ENCODE measurements at regions not wholly inside any gene's neighbourhood (a gene's known extent, or its start where the extent isn't known, plus 50 kb on each side); places are given as distances from the start of the nearest gene placed in this dataset.
A peak's percentile ranks its signal among the peaks of the same experiment; 100 is the strongest.

- Histone ChIP-seq H3K27me3 (ENCODE audit: control insufficient read depth in 1 of 2, insufficient read depth in 2 of 2, low read length in 1 of 2) (no peaks in the 10 kb centered on the region), H3K27ac (ENCODE audit: low read depth in 1 of 2, low read length in 2 of 2) (no peak overlapping the region), H3K9me3 (ENCODE audit: control insufficient read depth, low read length) (no peaks in the 10 kb centered on the region), H3K36me3 (ENCODE audit: control insufficient read depth in 1 of 2, insufficient read depth in 2 of 2, low read length in 1 of 2) (no peaks in the 10 kb centered on the region), H3K4me1 (ENCODE audit: control insufficient read depth in 1 of 2, insufficient read depth in 2 of 2, low read length in 2 of 2) (no peaks in the 10 kb centered on the region), H3K4me3 (ENCODE audit: low read length in 2 of 2) (no peak overlapping the region)
- no peak for DNase-seq
- intact Hi-C loops (cut with DNase I), result no loop called here
- WGBS, 2 donors, result 2% methylated on average over 5 of the region's 5 CpGs
- no peak for ATAC-seq (ENCODE audit: low FRiP score)
These were observed 288.4 kb downstream of the KLHL4 start for GRCh38 chrX:87805829-87806490.

GRCh38 chrX:87808576-87809243, 291.1 kb downstream of the KLHL4 start:
- DNase-seq (peak in 1 of 2 donors; percentile 63), ATAC-seq (ENCODE audit: low FRiP score) (peak; percentile 15)
- Histone ChIP-seq H3K9me3 (ENCODE audit: control insufficient read depth, low read length) (no peaks in the 10 kb centered on the region), H3K4me1 (ENCODE audit: control insufficient read depth in 1 of 2, insufficient read depth in 2 of 2, low read length in 2 of 2) (no peaks in the 10 kb centered on the region), H3K4me3 (ENCODE audit: low read length in 2 of 2) (no peak overlapping the region), H3K36me3 (ENCODE audit: control insufficient read depth in 1 of 2, insufficient read depth in 2 of 2, low read length in 1 of 2) (no peaks in the 10 kb centered on the region), H3K27ac (ENCODE audit: low read depth in 1 of 2, low read length in 2 of 2) (no peak overlapping the region), H3K27me3 (ENCODE audit: control insufficient read depth in 1 of 2, insufficient read depth in 2 of 2, low read length in 1 of 2) (no peaks in the 10 kb centered on the region)
- WGBS, 2 donors, result 88 to 98% methylated on average over 27 to 35 of the region's 35 CpGs
- intact Hi-C loops (cut with DNase I), result no loop called here

- 78 to 87% methylated on average over 4 of the region's 4 CpGs for WGBS, 2 donors
- Histone ChIP-seq H3K4me3 (ENCODE audit: low read length in 2 of 2) (no peak overlapping the region), H3K27me3 (ENCODE audit: control insufficient read depth in 1 of 2, insufficient read depth in 2 of 2, low read length in 1 of 2) (no peaks in the 10 kb centered on the region), H3K27ac (ENCODE audit: low read depth in 1 of 2, low read length in 2 of 2) (no peak overlapping the region), H3K4me1 (ENCODE audit: control insufficient read depth in 1 of 2, insufficient read depth in 2 of 2, low read length in 2 of 2) (no peaks in the 10 kb centered on the region), H3K9me3 (ENCODE audit: control insufficient read depth, low read length) (no peaks in the 10 kb centered on the region), H3K36me3 (ENCODE audit: control insufficient read depth in 1 of 2, insufficient read depth in 2 of 2, low read length in 1 of 2) (no peaks in the 10 kb centered on the region)
- ATAC-seq (ENCODE audit: low FRiP score), result no peak
- intact Hi-C loops (cut with DNase I), result no loop called here
- no peak for DNase-seq
These were observed 296.0 kb downstream of the KLHL4 start for GRCh38 chrX:87813566-87813965.

GRCh38 chrX:87846956-87847355, 329.4 kb downstream of the KLHL4 start:
- no peaks in the 10 kb centered on the region for H3K36me3 ChIP-seq (ENCODE audit: control insufficient read depth in 1 of 2, insufficient read depth in 2 of 2, low read length in 1 of 2)
- WGBS, 2 donors, result 90 to 93% methylated on average over 1 of the region's 1 CpG
- no peaks in the 10 kb centered on the region for H3K9me3 ChIP-seq (ENCODE audit: control insufficient read depth, low read length)
- intact Hi-C loops (cut with DNase I), result no loop called here
- no peak overlapping the region for H3K4me3 ChIP-seq (ENCODE audit: low read length in 2 of 2)
- no peak overlapping the region for H3K27ac ChIP-seq (ENCODE audit: low read depth in 1 of 2, low read length in 2 of 2)
- DNase-seq, result no peak
- no peak for ATAC-seq (ENCODE audit: low FRiP score)
- H3K4me1 ChIP-seq (ENCODE audit: control insufficient read depth in 1 of 2, insufficient read depth in 2 of 2, low read length in 2 of 2), result no peaks in the 10 kb centered on the region
- H3K27me3 ChIP-seq (ENCODE audit: control insufficient read depth in 1 of 2, insufficient read depth in 2 of 2, low read length in 1 of 2), result no peaks in the 10 kb centered on the region

GRCh38 chrX:87873347-87873941, 355.8 kb downstream of the KLHL4 start:
- intact Hi-C loops (cut with DNase I), result no loop called here
- Histone ChIP-seq H3K9me3 (ENCODE audit: control insufficient read depth, low read length) (no peaks in the 10 kb centered on the region), H3K4me1 (ENCODE audit: control insufficient read depth in 1 of 2, insufficient read depth in 2 of 2, low read length in 2 of 2) (no peaks in the 10 kb centered on the region), H3K36me3 (ENCODE audit: control insufficient read depth in 1 of 2, insufficient read depth in 2 of 2, low read length in 1 of 2) (no peaks in the 10 kb centered on the region), H3K27me3 (ENCODE audit: control insufficient read depth in 1 of 2, insufficient read depth in 2 of 2, low read length in 1 of 2) (no peaks in the 10 kb centered on the region), H3K4me3 (ENCODE audit: low read length in 2 of 2) (no peak overlapping the region), H3K27ac (ENCODE audit: low read depth in 1 of 2, low read length in 2 of 2) (no peak overlapping the region)
- ATAC-seq (ENCODE audit: low FRiP score) (no peak), DNase-seq (no peak)
- WGBS, 2 donors, result 57 to 88% methylated on average over 2 of the region's 2 CpGs

- ATAC-seq (ENCODE audit: low FRiP score), result no peak
These were observed 356.4 kb downstream of the KLHL4 start for GRCh38 chrX:87874043-87874442.

GRCh38 chrX:87878926-87879325, 361.3 kb downstream of the KLHL4 start:
- whole genome bisulfite sequencing, 2 donors, result 92 to 96% methylated on average over 10 of the region's 10 CpGs
- Histone ChIP-seq H3K4me3 (ENCODE audit: low read length in 2 of 2) (no peak overlapping the region), H3K27me3 (ENCODE audit: control insufficient read depth in 1 of 2, insufficient read depth in 2 of 2, low read length in 1 of 2) (no peaks in the 10 kb centered on the region), H3K27ac (ENCODE audit: low read depth in 1 of 2, low read length in 2 of 2) (no peak overlapping the region), H3K36me3 (ENCODE audit: control insufficient read depth in 1 of 2, insufficient read depth in 2 of 2, low read length in 1 of 2) (no peaks in the 10 kb centered on the region), H3K4me1 (ENCODE audit: control insufficient read depth in 1 of 2, insufficient read depth in 2 of 2, low read length in 2 of 2) (no peaks in the 10 kb centered on the region), H3K9me3 (ENCODE audit: control insufficient read depth, low read length) (no peaks in the 10 kb centered on the region)
- DNase-seq, result no peak
- intact Hi-C loops (cut with DNase I), result no loop called here
- ATAC-seq (ENCODE audit: low FRiP score), result no peak

More at GRCh38 chrX:87874043-87874442, 356.4 kb downstream of the KLHL4 start:
- WGBS, 2 donors, result 68 to 70% methylated on average over 8 of the region's 8 CpGs
- Histone ChIP-seq H3K4me1 (ENCODE audit: control insufficient read depth in 1 of 2, insufficient read depth in 2 of 2, low read length in 2 of 2) (no peaks in the 10 kb centered on the region), H3K36me3 (ENCODE audit: control insufficient read depth in 1 of 2, insufficient read depth in 2 of 2, low read length in 1 of 2) (no peaks in the 10 kb centered on the region), H3K4me3 (ENCODE audit: low read length in 2 of 2) (no peak overlapping the region), H3K27ac (ENCODE audit: low read depth in 1 of 2, low read length in 2 of 2) (no peak overlapping the region), H3K9me3 (ENCODE audit: control insufficient read depth, low read length) (no peaks in the 10 kb centered on the region), H3K27me3 (ENCODE audit: control insufficient read depth in 1 of 2, insufficient read depth in 2 of 2, low read length in 1 of 2) (no peaks in the 10 kb centered on the region)
- intact Hi-C loops (cut with DNase I), result no loop called here
- DNase-seq, result no peak

GRCh38 chrX:87890437-87890836, 372.8 kb downstream of the KLHL4 start:
- no peak overlapping the region for H3K4me3 ChIP-seq (ENCODE audit: low read length in 2 of 2)
- no peak overlapping the region for H3K27ac ChIP-seq (ENCODE audit: low read depth in 1 of 2, low read length in 2 of 2)
- no peak for ATAC-seq (ENCODE audit: low FRiP score)
- intact Hi-C loops (cut with DNase I), result no loop called here
- no peak for DNase-seq
- no peaks in the 10 kb centered on the region for H3K9me3 ChIP-seq (ENCODE audit: control insufficient read depth, low read length)
- peaks cover 0 to 2% of the 10 kb centered on the region in 2 donors for H3K4me1 ChIP-seq (ENCODE audit: control insufficient read depth in 1 of 2, insufficient read depth in 2 of 2, low read length in 2 of 2)
- no peaks in the 10 kb centered on the region for H3K27me3 ChIP-seq (ENCODE audit: control insufficient read depth in 1 of 2, insufficient read depth in 2 of 2, low read length in 1 of 2)
- no peaks in the 10 kb centered on the region for H3K36me3 ChIP-seq (ENCODE audit: control insufficient read depth in 1 of 2, insufficient read depth in 2 of 2, low read length in 1 of 2)

GRCh38 chrX:87895421-87895820, 377.8 kb downstream of the KLHL4 start:
- intact Hi-C loops (cut with DNase I), result no loop called here
- Histone ChIP-seq H3K36me3 (ENCODE audit: control insufficient read depth in 1 of 2, insufficient read depth in 2 of 2, low read length in 1 of 2) (no peaks in the 10 kb centered on the region), H3K27me3 (ENCODE audit: control insufficient read depth in 1 of 2, insufficient read depth in 2 of 2, low read length in 1 of 2) (no peaks in the 10 kb centered on the region), H3K4me3 (ENCODE audit: low read length in 2 of 2) (no peak overlapping the region), H3K27ac (ENCODE audit: low read depth in 1 of 2, low read length in 2 of 2) (no peak overlapping the region), H3K4me1 (ENCODE audit: control insufficient read depth in 1 of 2, insufficient read depth in 2 of 2, low read length in 2 of 2) (peaks cover 0 to 2% of the 10 kb centered on the region in 2 donors), H3K9me3 (ENCODE audit: control insufficient read depth, low read length) (no peaks in the 10 kb centered on the region)
- ATAC-seq (ENCODE audit: low FRiP score), result no peak
- DNase-seq, result no peak
- 6 to 12% methylated on average over 2 of the region's 2 CpGs for WGBS, 2 donors
